ENCODE measurements at regions not wholly inside any gene's neighbourhood (a gene's known extent, or its start where the extent isn't known, plus 50 kb on each side); places are given as distances from the start of the nearest gene placed in this dataset.
"Not testable (repeated sequence)": the region's sequence is repeated elsewhere in the genome, so short reads cannot be mapped to it uniquely, and the experiment has no call there.

- DNase-seq, result no peak
Measured at GRCh38 chr1:102174259-102174863, 177.6 kb upstream of the OLFM3 start.

- no peak for DNase-seq
Measured at GRCh38 chr1:102172200-102172599, 175.5 kb upstream of the OLFM3 start.

GRCh38 chr1:102163799-102164198 lies 167.1 kb upstream of the OLFM3 start:
- DNase-seq, result peak; percentile 5

GRCh38 chr1:102151242-102151641 lies 154.5 kb upstream of the OLFM3 start:
- no peak for DNase-seq

GRCh38 chr1:102120910-102121309 lies 124.2 kb upstream of the OLFM3 start:
- peak; percentile 51 for DNase-seq

- DNase-seq, result no peak
Measured at GRCh38 chr1:102118150-102118549, 121.4 kb upstream of the OLFM3 start.

GRCh38 chr1:102110586-102110985 lies 113.9 kb upstream of the OLFM3 start:
- no peak for DNase-seq

GRCh38 chr1:102109493-102109892 lies 112.8 kb upstream of the OLFM3 start:
- DNase-seq, result not testable (repeated sequence)

- no peak for DNase-seq
Measured at GRCh38 chr1:102107441-102107840, 110.7 kb upstream of the OLFM3 start.

GRCh38 chr1:102105931-102106550 lies 109.3 kb upstream of the OLFM3 start:
- no peak for DNase-seq

GRCh38 chr1:102103646-102104045 lies 106.9 kb upstream of the OLFM3 start:
- DNase-seq, result no peak

- DNase-seq, result no peak
Measured at GRCh38 chr1:102102276-102102780, 105.6 kb upstream of the OLFM3 start.

- no peak for DNase-seq
Measured at GRCh38 chr1:102100666-102101065, 103.9 kb upstream of the OLFM3 start.

- DNase-seq, result no peak
Measured at GRCh38 chr1:102099916-102100315, 103.2 kb upstream of the OLFM3 start.

- no peak for DNase-seq
Measured at GRCh38 chr1:102098536-102098935, 101.8 kb upstream of the OLFM3 start.

GRCh38 chr1:102098081-102098480 lies 101.4 kb upstream of the OLFM3 start:
- no peak for DNase-seq

GRCh38 chr1:102097451-102097850 lies 100.7 kb upstream of the OLFM3 start:
- no peak for DNase-seq

- DNase-seq, result no peak
Measured at GRCh38 chr1:102096162-102096561, 99.4 kb upstream of the OLFM3 start.

GRCh38 chr1:102089791-102090190 lies 93.1 kb upstream of the OLFM3 start:
- no peak for DNase-seq

- no peak for DNase-seq
Measured at GRCh38 chr1:102085896-102086295, 89.2 kb upstream of the OLFM3 start.

GRCh38 chr1:102084771-102085535 lies 88.2 kb upstream of the OLFM3 start:
- DNase-seq, result no peak

- DNase-seq, result no peak
Measured at GRCh38 chr1:102083192-102083591, 86.5 kb upstream of the OLFM3 start.

GRCh38 chr1:102074874-102075273 lies 78.1 kb upstream of the OLFM3 start:
- no peak for DNase-seq

- no peak for DNase-seq
Measured at GRCh38 chr1:102071451-102071850, 74.7 kb upstream of the OLFM3 start.

Measured in SHP77 treated with DMSO at 0.1 percent for 48 hours (cell line).